COR-L47 (cell line): ENCODE measurements at regions not wholly inside any gene's neighbourhood (a gene's known extent, or its start where the extent isn't known, plus 50 kb on each side); places are given as distances from the start of the nearest gene placed in this dataset.
"Not testable (repeated sequence)": the region's sequence is repeated elsewhere in the genome, so short reads cannot be mapped to it uniquely, and the experiment has no call there.

Experiments used
- DNase-seq: peaks from one replicate; lab custom pipeline; 2025; lab: John Stamatoyannopoulos, UW

DNA sequence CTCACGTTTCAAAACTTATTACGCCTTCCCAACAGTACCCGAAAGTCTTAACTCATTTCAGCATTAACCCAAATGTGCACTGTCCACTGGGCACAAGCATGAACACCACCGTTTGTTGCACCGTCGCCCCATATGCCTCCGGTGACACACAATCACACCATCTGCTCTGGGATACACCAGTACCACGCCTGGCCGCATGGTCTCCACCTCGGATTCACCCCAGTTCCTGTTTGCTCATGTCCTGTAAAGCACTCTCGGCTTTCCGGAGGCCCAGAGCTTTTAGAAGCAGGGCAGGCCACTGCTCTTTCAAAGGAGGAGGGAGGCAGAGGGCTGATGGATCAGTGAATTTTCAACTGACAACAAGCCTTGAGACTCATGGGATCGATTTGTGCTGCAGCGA lies 1570.0 kb upstream of the DEFB115 start:
- no peak for DNase-seq

DNA sequence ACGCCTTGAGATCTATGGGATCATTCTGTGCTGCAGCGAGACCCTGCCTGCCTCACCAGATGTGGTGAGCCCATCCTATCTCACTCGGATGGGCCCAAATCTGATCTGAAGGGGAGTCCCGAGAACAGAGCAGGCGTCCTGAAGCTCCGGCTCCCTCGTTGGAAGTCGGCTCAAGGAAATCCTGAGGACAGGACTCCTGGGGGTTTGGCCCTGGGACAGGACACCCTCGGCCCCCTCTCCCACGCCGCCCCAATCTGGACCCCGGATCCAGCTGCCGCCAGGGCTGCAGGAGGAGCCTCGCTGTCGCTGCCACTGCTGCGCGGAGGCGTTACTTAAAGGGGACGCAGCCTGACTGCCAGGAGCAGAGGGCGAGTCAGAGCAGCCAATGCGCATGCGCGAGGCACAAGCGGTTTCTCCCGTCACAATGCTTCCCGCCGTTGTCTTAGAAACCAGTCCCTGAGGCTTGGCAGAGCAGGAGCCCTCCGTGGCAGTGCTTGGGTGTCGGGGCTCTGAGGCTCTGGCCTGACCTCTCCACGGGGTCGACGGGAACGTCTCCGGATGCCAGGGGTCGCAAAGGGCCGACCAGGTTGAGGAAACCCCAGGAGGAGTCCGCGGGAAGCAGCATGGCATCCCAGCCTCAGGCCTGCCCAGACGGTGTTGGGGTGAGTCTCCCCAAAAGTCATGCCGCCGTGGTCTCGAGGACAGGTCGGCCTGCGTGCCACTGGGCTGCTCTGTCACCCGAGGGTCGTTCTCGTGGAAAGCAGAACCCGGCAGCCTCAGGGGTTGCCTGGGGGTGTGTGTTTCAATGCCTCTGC lies 1567.8 kb upstream of the DEFB115 start:
- DNase-seq: peak; percentile 36

DNA sequence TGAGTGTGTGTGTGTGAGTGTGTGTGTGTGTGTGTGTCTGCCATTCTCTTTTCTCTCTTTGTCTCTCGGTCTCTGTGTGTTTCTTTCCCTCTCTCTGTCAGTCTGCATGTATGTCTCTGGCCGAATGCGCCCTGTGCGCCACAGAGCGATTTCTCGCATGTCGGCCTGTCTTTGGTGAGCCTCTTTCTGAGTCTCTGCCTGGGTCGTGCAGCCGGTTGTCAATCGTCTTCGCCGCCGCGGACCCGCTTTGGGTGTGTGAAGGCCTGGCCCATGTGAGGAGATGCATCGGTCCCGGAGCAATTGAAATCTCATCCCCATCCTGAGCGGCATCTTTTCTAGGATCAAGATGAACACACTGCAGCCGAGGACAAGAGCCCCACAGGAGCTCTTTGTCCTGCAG lies 1567.2 kb upstream of the DEFB115 start:
- no peak for DNase-seq

DNA sequence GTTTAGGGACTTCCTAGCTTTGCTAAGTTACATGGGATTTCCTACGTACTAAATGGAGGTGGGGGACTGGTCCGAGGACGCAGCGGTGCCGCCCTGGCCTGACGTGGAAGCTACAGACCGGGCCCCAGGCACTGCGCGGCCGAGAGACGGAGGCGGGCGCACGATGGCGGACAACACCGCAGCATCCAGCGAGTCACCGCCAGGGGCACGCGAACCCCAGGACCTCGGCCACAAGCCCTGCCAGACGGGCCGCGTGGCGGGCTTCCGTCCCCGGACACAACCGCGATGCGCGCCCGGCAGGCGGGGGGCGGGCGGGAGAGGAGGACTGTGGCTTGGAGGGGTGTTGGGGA lies 1516.9 kb upstream of the DEFB115 start:
- no peak for DNase-seq

DNA sequence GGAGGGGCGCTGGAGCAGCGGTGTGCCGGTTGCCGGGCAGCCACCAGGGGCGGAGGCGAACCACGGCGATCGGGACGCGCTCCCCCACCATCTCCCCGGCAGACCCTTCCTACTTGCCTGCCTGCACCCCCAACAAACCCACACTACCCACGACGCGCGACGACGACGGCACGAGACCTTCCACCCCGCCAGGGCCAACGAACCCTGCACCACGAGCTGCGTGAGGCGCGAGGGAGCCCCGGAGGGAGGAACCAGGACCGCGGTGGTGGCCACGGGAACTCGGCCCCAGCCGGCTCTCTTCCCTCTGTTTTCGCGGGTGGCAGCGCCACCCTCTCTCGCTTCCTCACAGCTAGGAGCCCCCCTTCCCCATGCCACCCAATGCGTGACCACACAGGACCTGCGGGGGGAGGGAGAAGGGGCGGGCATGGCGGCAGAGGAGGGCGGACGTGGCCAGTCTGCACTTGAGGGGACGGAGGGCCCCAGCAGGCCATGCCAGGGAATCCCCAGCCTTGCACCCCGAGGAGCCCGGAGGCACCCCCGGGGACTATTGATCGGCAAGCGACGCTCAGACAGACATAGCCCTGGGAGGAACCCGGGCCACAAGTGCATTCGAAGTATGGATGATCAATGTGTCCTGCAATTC lies 1516.4 kb upstream of the DEFB115 start:
- no peak for DNase-seq

DNA sequence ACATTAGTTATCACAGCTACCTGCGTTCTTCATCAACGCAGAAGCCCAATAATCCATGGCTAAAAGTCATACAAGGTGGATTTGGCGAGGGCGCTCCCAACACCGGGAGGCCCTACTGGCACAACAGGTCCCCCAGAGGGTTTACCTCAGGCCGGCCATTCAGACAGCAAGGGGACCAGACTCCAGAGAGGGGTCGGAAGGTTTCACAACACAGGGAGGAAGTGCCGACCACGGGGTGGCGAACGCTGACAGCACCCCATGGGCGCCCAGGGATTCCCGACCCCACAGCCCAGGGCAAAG lies 1515.9 kb upstream of the DEFB115 start:
- DNase-seq: no peak

DNA sequence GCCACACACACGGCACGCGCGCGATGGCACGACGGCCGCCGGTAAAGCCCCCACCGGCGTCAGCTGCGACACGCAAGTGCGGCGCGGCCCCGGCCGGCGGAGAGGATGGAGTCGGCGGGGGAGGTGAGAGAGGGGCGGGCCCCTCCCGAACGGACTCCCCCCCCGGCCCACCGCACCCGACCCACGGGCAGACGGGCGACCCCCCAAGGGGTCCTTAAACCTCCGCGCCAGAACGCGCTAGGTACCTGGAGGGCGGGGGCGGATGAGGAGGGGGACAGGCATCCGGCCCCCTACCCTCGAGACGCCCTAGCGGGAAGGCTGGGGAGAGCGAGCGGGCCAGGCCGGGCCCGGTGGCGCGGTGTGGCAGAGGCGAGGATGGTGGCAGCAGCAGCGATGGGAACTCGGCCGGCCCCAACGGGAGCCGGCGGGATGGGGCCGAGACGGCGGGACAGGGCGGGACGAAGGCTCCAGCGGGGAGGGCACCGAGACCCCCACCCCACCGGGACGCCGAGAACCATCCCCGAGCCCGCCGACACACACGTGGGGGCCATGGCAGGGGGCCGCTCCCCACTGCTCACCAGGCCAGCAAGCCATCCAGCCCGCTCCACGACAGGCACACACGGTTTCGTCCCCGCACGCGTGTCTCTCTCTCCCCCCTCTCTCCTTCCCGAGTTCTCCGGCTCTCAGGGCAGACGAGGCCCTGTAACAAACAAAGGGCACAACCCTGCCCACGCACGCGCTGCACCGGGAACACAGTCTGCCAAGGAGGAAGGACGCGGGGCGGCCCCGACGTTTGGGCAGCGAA lies 1515.4 kb upstream of the DEFB115 start:
- DNase-seq: no peak

DNA sequence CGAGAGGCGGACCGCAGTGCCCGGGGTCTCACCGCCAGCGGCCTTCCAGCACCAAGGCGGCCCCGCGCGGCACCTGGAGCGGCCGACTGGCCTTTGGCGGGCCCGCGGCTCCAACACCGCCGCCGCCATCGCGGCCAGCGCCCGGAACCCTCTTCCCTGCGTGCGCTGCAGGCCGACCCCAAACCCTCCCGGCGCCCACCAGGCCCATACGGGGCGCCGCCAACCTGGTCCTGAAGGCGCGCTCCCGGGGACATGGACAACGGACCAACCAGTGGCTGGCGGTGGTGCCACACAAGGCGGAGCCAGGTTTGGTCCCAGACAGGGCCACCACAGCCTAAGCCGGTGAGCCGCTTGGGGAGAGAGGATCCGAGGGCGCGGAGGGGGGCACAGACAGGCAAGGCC lies 1514.8 kb upstream of the DEFB115 start:
- DNase-seq: no peak

DNA sequence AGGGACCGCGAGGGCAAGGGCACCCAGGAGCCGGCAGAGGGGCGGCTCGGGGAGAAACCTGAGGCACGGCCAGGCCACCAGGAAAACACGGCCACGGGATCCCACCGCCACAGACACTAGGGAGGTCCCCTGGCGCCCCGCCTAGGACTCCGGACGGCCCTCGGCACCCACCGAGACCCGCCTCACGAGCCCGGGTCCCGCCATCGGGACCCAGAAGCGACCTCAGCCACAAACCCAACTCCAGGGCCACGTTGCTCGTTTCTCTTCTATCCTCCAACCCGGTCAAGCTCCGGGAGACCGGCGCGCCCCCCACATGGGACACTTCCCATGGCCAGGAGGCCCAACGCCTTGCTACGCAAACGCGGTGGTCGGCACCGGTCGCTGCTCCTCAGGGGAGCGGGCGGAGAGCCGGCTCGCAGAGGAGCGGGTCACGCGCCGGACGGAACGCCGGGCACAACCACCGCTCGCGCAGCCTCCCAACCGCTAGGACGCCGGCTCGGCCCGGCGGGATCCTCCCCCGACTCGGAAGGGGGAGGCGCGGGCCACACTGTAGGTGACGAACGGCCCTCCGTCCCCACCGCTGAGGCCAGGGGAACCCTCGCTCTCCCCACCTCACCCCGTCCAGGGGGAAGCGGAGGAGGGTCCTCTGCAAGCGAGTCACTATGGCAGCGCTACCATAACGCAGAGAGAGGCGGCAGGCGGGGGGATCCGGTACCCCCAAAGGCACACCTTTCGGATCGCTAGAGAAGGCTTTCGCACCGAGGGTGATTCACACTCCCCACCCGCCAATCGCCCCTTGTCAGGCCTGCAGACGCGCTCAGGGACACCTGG lies 1514.1 kb upstream of the DEFB115 start:
- no peak for DNase-seq

DNA sequence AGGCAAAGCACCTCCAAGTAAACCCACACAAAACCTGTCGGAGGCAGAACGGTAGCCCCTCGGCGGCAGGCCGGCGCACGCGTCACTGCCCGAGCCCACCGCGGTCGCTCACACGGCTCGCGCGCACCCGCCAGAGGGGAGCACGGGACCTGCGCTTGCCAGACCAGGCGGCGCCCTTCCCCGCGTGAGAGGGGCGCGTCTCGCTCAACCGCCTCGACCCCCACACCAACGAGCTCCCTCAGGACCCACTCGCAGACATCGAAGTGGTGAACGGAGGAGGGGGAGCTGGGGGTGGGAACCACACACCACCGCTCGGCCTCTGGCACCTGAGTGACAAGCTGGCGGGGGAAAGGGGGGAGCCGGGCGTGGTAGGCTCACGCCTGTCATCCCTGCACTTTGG lies 1513.4 kb upstream of the DEFB115 start:
- DNase-seq: no peak

DNA sequence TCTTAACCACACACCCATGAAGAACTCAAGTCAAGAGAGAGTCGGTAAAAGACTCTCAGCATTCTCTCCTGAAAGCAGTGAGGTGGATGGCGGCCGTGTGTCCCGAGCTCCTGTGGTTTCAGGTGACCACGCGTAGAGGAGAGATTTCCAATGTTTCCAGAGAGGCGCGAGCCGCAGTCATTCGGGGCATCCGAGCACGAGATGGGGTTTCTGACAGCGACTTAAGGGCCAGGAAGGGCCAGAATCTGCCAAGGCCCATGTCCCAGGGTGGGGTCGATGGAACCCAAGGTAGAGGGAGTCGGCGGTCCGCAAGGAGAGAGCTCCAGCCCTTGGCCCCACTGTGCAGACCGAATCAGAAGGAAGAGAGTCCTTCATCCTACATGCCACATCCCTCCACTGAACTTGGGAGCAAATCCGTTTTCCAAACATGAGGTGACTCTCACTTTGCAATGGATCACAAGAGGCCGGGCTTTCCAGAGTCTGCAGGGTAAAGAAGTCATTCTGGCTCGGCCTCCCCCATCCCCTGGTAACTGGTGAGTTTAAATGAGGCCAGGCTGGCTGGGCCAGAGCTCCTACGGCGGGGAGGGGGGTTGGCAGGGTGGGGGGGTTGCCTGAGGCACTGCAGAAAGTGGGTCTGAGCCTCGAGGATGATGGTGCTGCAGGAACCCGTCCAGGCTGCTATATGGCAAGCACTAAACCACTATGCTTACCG lies 1511.8 kb upstream of the DEFB115 start:
- DNase-seq: not testable (repeated sequence)

DNA sequence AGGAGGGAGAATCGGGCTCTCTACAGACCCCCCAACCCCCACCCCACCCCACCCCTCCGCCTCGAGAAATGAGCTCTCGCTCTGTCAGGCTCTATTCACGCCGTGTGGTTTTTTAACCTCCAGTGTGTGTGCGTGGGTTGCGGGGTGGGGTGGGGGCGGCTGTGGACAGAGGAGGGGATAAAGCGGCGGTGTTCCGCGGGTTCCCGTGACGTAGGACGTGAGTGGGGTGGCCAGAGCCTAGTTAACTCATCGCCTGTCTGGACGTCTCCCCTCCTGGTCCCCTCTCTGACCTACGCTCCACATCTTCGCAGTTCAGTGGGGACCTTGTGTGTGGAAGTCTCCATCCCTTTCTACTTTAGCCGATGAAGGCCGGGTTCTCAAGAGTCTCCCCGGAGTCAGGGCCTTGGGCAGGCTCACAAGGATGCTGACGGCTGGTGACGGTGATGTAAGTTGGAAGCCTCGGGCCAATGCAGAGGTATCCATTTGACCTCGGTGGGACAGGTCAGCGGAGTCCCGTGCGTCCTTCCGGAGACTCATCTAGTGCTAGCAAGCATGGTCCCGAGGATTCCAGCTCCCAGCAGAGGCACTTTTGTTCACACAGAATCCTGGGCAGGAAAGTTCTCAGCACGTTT lies 1507.1 kb upstream of the DEFB115 start:
- DNase-seq: no peak

DNA sequence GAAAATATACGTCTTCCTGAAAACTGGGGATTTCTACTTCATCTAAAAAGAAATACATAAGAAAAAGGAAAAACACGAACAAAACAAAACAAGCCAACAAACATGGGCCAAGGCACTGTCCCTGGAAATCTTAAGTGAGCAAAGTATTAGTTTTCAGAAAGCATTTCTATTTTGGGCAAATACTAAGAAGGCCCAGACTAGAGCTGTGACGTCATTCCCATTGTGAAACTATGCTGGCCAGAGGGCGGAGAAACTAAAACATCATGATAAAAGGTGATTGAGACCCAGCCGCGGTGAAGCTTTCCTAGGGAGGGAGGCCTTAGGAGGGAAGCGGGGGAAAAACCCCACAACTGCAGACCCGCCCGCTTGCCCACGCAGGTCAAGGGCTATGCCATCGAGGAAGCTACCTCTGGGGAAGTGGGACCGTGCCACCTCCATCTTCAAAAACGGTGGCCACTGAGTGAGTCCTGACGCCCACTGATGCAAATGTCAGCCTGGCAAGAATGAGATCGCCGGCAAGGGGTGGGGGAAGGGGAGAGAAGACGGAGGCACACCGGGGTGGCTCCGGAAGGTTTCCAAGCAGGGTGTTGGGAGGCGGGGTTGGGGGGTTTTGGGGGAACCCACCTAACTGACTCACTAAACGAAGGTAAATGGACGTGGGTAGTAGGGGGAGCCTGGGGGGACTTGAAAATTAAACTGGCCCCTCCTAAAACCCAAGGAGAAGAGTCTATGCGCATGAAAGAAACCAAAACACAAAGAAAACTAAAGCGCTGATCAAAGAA lies 1504.6 kb upstream of the DEFB115 start:
- DNase-seq: not testable (repeated sequence)

DNA sequence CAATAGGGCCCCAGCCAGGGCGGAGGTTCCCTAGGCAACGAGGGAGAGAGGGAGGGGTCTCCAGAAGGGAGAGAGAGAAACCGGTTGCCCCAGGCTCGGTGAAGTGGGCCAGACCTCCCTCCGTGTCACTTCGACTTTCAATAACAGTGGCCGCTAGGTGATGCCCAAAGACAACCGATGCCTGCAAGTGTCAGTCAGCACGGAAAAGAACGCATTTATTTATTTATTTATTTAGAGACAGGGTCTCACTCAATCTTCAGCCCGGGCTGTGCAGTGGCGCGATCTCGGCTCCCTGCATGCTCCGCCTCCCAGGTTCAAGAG lies 1504.1 kb upstream of the DEFB115 start:
- DNase-seq: peak; percentile 42

DNA sequence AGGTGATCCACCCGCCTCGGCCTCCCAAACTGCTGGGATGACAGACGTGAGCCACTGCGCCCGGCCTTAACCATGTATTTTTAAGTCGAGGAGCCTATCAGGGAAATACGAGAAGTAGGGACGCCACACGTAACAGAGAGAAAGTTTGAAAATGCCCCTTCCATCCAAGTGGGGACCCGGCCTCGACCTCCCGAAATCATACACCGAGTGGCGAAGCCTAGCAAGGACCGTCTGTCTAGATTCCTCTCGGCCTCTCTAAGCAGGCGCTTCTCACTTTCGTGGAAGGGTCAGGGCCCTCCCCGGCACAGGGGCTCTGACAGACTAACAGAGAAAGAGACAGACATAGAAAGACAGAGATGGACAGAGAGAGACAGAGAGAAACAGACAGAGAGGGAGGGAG lies 1503.6 kb upstream of the DEFB115 start:
- not testable (repeated sequence) for DNase-seq

DNA sequence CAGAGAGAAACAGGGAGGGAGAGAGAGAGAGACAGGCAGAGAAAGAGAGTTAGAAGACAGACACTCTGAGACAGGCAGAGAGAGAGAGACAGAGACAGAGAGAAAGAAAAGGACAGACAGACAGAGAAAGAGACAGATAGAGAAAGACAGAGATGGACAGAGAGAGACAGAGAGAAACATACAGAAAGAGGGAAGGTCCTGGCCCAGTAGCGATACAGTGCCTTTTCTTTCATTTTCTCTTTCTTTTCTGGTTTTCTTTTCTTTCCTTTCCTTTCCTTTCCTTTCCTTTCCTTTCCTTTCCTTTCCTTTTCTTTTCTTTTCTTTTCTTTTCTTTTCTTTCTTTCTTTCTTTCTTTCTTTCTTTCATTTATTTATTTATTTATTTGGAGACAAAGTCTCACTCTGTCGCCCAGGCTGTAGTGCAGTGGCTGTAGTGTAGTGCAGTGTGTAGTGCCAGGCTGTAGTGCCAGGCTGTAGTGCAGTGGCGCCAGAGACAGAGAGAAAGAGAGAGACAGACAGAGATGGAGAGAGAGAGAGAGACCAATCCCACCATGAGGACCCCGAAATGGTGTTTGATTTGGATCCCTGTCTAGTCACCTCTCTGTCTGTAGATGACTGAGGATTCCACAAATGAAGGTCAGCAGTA lies 1501.5 kb upstream of the DEFB115 start:
- DNase-seq: not testable (repeated sequence)

DNA sequence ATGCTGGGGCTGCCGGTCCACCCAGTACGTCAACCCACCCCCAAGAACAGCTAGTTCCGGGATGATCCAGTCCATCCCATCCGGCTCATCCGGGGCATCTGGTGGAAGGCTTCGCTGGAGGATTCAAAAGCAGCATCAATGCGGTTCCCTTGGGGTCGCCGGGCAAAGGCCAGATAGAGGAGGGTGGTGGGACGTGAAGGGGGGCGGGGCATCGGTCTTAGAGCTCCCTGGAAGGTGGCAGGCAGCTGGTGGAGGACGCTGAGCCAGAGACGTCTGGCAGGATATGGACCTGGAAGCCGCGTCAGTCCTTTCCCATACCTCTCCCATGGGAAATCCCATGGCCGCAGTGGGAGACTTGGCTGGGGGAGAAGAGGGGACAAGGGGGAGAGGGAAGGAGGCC lies 1500.8 kb upstream of the DEFB115 start:
- DNase-seq: no peak

DNA sequence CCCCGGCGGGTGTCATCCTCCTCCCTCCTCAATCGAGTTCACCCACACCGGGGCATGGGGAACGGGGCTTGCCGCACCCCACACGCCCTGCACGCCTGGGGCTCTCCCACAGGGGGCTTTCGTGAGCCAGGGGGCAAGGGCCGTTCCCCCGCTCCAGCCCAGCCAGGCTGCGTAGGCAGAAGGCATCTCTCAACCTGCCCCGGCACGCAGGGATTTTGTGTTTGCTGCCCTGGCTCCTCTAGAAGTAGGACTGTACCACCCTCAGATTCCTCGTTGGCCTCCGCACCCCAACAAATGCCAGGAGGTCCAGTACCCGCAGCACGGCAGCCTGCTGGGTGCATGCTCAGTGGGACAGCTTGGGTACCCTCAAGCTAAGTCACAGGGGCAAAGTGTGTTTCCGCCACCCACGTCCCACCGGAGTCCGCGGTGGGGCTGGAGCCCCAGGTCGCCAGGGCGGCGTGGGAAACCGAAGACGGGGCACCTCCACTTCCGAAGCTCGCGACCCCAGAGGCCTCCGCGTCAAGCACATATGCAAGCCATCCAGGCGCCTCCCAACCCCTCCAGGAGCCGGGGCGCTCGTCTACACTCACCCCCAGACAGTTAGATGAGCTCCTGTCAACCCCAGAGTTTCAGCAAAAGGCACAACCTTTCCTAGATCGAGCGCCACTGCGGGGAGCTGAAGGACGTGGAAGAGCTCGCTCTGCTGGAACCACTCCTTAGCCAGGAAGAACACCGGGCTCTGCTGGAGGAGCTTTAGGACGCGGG lies 1495.7 kb upstream of the DEFB115 start:
- not testable (repeated sequence) for DNase-seq

DNA sequence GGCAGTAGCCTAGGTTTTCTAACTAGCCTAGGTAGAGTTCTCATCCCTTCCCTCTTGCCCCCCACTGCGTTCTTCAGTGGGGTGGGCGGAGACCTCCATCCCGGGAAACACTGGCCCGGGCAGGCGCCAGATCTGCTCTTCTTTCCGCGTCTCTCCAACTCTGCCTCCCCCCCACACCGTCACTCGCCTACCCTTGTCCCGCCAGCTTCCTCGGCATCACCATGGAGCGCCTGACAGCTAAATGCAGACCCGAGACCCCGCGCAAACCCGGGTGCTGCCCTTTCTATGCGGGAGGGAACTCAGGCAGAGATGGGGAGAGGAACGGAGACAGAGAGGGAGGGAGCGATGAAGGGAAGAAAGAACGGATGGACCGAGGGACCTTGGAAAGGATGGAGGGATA lies 1494.8 kb upstream of the DEFB115 start:
- no peak for DNase-seq
